Endothelial cell of umbilical vein (primary cell): ENCODE measurements at regions not wholly inside any gene's neighbourhood (a gene's known extent, or its start where the extent isn't known, plus 50 kb on each side); places are given as distances from the start of the nearest gene placed in this dataset.

Source experiments
- BruUV-seq: library from RNA; stranded (reverse); fragments of 400-500 nt; replicated peaks from 2 replicates; lab custom pipeline; 2021; lab: Mats Ljungman, UMichigan
- CTCF ChIA-PET: fragments of 300-600, 350-600 bp; sonication (Branson Sonifier 250); formaldehyde crosslinking; loops from one replicate; lab custom pipeline; 2021; ENCODE audit warnings: antibody characterized with exemption, inconsistent platforms; lab: Charles Lee
- POLR2A ChIA-PET: fragments of 300-600, 350-600 bp; sonication (Branson Sonifier 250); formaldehyde crosslinking; loops from one replicate; lab custom pipeline; 2021; ENCODE audit warnings: antibody characterized with exemption, inconsistent platforms; lab: Charles Lee
- DNase-seq: peaks from one replicate; pipeline ENCODE4 v3.0.0-alpha.2; 2011; ENCODE audit warnings: low read depth, low spot score
- FAIRE-seq: peaks from 2 replicates; lab custom pipeline; 2011; peaks lifted over from hg19 to GRCh38; lab: Jason Lieb, UNC
- H2AFZ ChIP-seq: 2 replicates; pipeline ENCODE4 v1.6.0; 2012; ENCODE audit warnings: low read depth, low read length, control low read depth, inconsistent platforms
- H3K27ac ChIP-seq: 2 replicates; pipeline ENCODE4 v1.5.1; 2011; ENCODE audit warnings: low read depth, mild to moderate bottlenecking, control low read depth, low read length, moderate library complexity; ENCODE audit not compliant: insufficient read depth
- H3K27me3 ChIP-seq, 2 experiments: 2 replicates each; pipeline versions ENCODE4 v1.6.0 to v1.6.1; 2011; ENCODE audit warnings: low read length in 2 of 2, mixed read lengths in 1 of 2; ENCODE audit not compliant: control insufficient read depth in 2 of 2, insufficient read depth in 2 of 2
- H3K36me3 ChIP-seq, 2 experiments: 2 replicates in 1 of 2; 3 replicates in 1 of 2; pipeline ENCODE4 v1.5.1; 2011; ENCODE audit warnings: low read length in 2 of 2, mild to moderate bottlenecking in 1 of 2, moderate library complexity in 1 of 2; ENCODE audit not compliant: control insufficient read depth in 2 of 2, insufficient read depth in 2 of 2; ENCODE audit errors: extremely low read depth in 1 of 2
- H3K4me1 ChIP-seq: 3 replicates; pipeline ENCODE4 v1.5.1; 2011; ENCODE audit warnings: mild to moderate bottlenecking, low read length; ENCODE audit not compliant: control insufficient read depth, insufficient read depth; ENCODE audit errors: extremely low read depth
- H3K4me2 ChIP-seq: 2 replicates; pipeline ENCODE4 v1.6.1; 2011; ENCODE audit warnings: low read length, control low read depth, mixed read lengths; ENCODE audit not compliant: insufficient read depth
- H3K4me3 ChIP-seq, 3 experiments: fragments of 200-600 bp in 1 of 3; sonication (generic), shearing (Covaris generic) in 1 of 3; replicated peaks in 1 of 3; 2 replicates each; pipeline ENCODE4 v1.5.1; 2011 to 2016; ENCODE audit warnings: control low read depth in 3 of 3, low read length in 3 of 3, mild to moderate bottlenecking in 2 of 3, inconsistent platforms in 1 of 3, low read depth in 1 of 3, moderate library complexity in 1 of 3; ENCODE audit not compliant: insufficient read depth in 1 of 3
- H3K79me2 ChIP-seq: 2 replicates; pipeline ENCODE4 v1.6.0; 2012; ENCODE audit warnings: low read length, inconsistent platforms; ENCODE audit not compliant: control insufficient read depth, insufficient read depth
- H3K9ac ChIP-seq: replicated peaks from 2 replicates; pipeline ENCODE3; 2011; ENCODE audit warnings: low read length, control low read depth; ENCODE audit not compliant: insufficient read depth; ENCODE audit errors: extremely low read depth
- H3K9me1 ChIP-seq: replicated peaks from 3 replicates; pipeline ENCODE4 v1.6.0; 2011; ENCODE audit warnings: mild to moderate bottlenecking, low read length; ENCODE audit not compliant: control insufficient read depth, insufficient read depth; ENCODE audit errors: extremely low read depth
- H3K9me3 ChIP-seq: replicated peaks from 2 replicates; pipeline ENCODE4 v1.5.1; 2012; ENCODE audit warnings: low read length, inconsistent platforms; ENCODE audit not compliant: control insufficient read depth, insufficient read depth
- H4K20me1 ChIP-seq: replicated peaks from 2 replicates; pipeline ENCODE3; 2011; ENCODE audit warnings: mild to moderate bottlenecking, low read length; ENCODE audit not compliant: control insufficient read depth, insufficient read depth; ENCODE audit errors: extremely low read depth
- CTCF ChIP-seq, 2 donors: IDR thresholded peaks; 1 replicate in 1 of 2; 2 replicates in 1 of 2; pipeline ENCODE4 v1.5.1; 2011; ENCODE audit warnings: low read length in 2 of 2, mild to moderate bottlenecking in 2 of 2, moderate library complexity in 2 of 2, control low read depth in 1 of 2, inconsistent platforms in 1 of 2, low read depth in 1 of 2; ENCODE audit not compliant: insufficient read depth in 1 of 2; ENCODE audit errors: extremely low read depth in 1 of 2
- EZH2 ChIP-seq: IDR thresholded peaks from 2 replicates; pipeline ENCODE4 v1.6.1; 2012; ENCODE audit warnings: borderline replicate concordance, low read depth, mild to moderate bottlenecking, moderate library complexity, low read length, inconsistent platforms; ENCODE audit not compliant: severe bottlenecking
- FOS ChIP-seq: IDR thresholded peaks from 2 replicates; pipeline ENCODE4 v1.6.1; 2011; ENCODE audit warnings: mild to moderate bottlenecking, low read length, moderate library complexity, borderline replicate concordance; ENCODE audit not compliant: insufficient read depth
- GATA2 ChIP-seq: IDR thresholded peaks from 2 replicates; pipeline ENCODE4 v1.7.0; 2011; ENCODE audit warnings: low read depth, mild to moderate bottlenecking, moderate library complexity, mixed read lengths, low read length; ENCODE audit not compliant: insufficient read length, insufficient read depth
- MAX ChIP-seq: IDR thresholded peaks from 2 replicates; pipeline ENCODE4 v1.6.1; 2011; ENCODE audit not compliant: insufficient read depth, insufficient read length
- MYC ChIP-seq: IDR thresholded peaks from one replicate; pipeline ENCODE4 v1.6.1; 2011; ENCODE audit warnings: mild to moderate bottlenecking, low read depth, low read length
- POLR2AphosphoS5 ChIP-seq: IDR thresholded peaks from 2 replicates; pipeline ENCODE4 v1.6.1; 2012; ENCODE audit warnings: low read depth, mild to moderate bottlenecking, control low read depth, low read length, moderate library complexity; ENCODE audit not compliant: insufficient read depth
- dilution Hi-C: fragments of 300-500 bp; cut with MboI; formaldehyde crosslinking; loops from one replicate; pipeline ENCODE4 v1.15.0; 2019; ENCODE audit warnings: low sequenced_read_pairs; ENCODE audit not compliant: extremely low pct_ligation_motif_present
- intact Hi-C: fragments of 100-400 bp; cut with micrococcal nuclease; formaldehyde crosslinking; loops from one replicate; pipeline ENCODE4 v1.10.0; 2022

- DNase-seq (peak; percentile 38), FAIRE-seq (no peak)
- no peak overlapping the region for H3K9ac ChIP-seq
- no peaks in the 10 kb centered on the region for H3K36me3 ChIP-seq
- H3K4me1 ChIP-seq = peaks cover 15% of the 10 kb centered on the region
- no peaks in the 10 kb centered on the region for H3K9me1 ChIP-seq
- ChIA-PET CTCF (interaction anchor here (0.6 kb wide), 1 partner anchor 360 kb away, joined by 4 read pairs; no protein-coding TSS in a partner anchor), POLR2A (no interaction called here)
- no peaks in the 10 kb centered on the region for H3K79me2 ChIP-seq
- TF ChIP-seq POLR2AphosphoS5 = no peak
- no peak for TF ChIP-seq MAX
- no peak for TF ChIP-seq GATA2
- no peak for TF ChIP-seq FOS
- no peak for TF ChIP-seq EZH2
- TF ChIP-seq MYC = no peak
- no peak for TF ChIP-seq CTCF (IDR thresholded peaks at IDR 0.05; ENCODE audit: extremely low read depth in 1 of 2, insufficient read depth in 1 of 2, low read depth in 1 of 2, low read length in 2 of 2)
- intact Hi-C loops (no loop called here), dilution Hi-C loops (no loop called here)
- H3K27ac ChIP-seq = no peak overlapping the region
- no TSS peak for BruUV-seq
- no peaks in the 10 kb centered on the region for H3K27me3 ChIP-seq
- H3K9me3 ChIP-seq = no peaks in the 10 kb centered on the region
- H3K4me3 ChIP-seq = no peak overlapping the region
- peak overlapping the region; percentile 55 for H3K4me2 ChIP-seq
- no peaks in the 10 kb centered on the region for H4K20me1 ChIP-seq
- peak overlapping the region; percentile 57 for H2AFZ ChIP-seq
Observed at GRCh38 chr2:210991107-210991506, 434.7 kb downstream of the CPS1 start.
